ENCODE measurements at regions not wholly inside any gene's neighbourhood (a gene's known extent, or its start where the extent isn't known, plus 50 kb on each side); places are given as distances from the start of the nearest gene placed in this dataset.

DNA sequence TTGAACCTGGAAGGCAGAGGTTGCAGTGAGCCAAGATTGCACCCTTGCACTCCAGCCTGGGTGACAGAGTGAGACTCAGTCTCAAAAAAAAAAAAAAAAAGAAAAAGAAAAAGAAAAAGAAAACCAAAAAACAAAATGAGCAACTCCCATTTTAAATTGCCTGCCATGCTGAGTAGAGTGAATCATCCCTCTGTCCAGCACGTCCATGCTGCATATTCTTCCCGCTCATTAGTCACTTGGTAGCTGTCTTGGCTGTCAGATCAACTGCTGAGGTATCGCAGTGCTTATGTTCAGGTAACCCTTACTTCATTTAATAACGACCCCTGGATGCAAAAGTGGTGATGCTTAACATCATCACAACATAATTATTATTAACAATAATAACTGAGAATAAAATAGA, 60.7 kb upstream of the SMOX start:
- TF ChIP-seq REST (tag by site-specific recombination; IDR thresholded peaks at IDR 0.05) (peak; percentile 80), YY2 (tag by site-specific recombination; IDR thresholded peaks at IDR 0.05) (no peak), ZNF510 (tag by site-specific recombination; IDR thresholded peaks at IDR 0.05; ENCODE audit: insufficient replicate concordance) (no peak), ZNF629 (tag by site-specific recombination; IDR thresholded peaks at IDR 0.05) (no peak), ZBTB26 (tag by site-specific recombination; optimal IDR thresholded peaks at IDR 0.05) (no peak)
- TF ChIP-seq, protein P1, sequence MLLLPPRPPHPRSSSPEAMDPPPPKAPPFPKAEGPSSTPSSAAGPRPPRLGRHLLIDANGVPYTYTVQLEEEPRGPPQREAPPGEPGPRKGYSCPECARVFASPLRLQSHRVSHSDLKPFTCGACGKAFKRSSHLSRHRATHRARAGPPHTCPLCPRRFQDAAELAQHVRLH (tag by site-specific recombination; IDR thresholded peaks at IDR 0.05), result no peak
- TF ChIP-seq, protein P2, sequence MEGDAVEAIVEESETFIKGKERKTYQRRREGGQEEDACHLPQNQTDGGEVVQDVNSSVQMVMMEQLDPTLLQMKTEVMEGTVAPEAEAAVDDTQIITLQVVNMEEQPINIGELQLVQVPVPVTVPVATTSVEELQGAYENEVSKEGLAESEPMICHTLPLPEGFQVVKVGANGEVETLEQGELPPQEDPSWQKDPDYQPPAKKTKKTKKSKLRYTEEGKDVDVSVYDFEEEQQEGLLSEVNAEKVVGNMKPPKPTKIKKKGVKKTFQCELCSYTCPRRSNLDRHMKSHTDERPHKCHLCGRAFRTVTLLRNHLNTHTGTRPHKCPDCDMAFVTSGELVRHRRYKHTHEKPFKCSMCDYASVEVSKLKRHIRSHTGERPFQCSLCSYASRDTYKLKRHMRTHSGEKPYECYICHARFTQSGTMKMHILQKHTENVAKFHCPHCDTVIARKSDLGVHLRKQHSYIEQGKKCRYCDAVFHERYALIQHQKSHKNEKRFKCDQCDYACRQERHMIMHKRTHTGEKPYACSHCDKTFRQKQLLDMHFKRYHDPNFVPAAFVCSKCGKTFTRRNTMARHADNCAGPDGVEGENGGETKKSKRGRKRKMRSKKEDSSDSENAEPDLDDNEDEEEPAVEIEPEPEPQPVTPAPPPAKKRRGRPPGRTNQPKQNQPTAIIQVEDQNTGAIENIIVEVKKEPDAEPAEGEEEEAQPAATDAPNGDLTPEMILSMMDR (tag by site-specific recombination; IDR thresholded peaks at IDR 0.05), result no peak
- TF ChIP-seq, protein P3, sequence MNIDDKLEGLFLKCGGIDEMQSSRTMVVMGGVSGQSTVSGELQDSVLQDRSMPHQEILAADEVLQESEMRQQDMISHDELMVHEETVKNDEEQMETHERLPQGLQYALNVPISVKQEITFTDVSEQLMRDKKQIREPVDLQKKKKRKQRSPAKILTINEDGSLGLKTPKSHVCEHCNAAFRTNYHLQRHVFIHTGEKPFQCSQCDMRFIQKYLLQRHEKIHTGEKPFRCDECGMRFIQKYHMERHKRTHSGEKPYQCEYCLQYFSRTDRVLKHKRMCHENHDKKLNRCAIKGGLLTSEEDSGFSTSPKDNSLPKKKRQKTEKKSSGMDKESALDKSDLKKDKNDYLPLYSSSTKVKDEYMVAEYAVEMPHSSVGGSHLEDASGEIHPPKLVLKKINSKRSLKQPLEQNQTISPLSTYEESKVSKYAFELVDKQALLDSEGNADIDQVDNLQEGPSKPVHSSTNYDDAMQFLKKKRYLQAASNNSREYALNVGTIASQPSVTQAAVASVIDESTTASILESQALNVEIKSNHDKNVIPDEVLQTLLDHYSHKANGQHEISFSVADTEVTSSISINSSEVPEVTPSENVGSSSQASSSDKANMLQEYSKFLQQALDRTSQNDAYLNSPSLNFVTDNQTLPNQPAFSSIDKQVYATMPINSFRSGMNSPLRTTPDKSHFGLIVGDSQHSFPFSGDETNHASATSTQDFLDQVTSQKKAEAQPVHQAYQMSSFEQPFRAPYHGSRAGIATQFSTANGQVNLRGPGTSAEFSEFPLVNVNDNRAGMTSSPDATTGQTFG (tag by site-specific recombination; IDR thresholded peaks at IDR 0.05; ENCODE audit: borderline replicate concordance), result no peak
- TF ChIP-seq, protein P4, sequence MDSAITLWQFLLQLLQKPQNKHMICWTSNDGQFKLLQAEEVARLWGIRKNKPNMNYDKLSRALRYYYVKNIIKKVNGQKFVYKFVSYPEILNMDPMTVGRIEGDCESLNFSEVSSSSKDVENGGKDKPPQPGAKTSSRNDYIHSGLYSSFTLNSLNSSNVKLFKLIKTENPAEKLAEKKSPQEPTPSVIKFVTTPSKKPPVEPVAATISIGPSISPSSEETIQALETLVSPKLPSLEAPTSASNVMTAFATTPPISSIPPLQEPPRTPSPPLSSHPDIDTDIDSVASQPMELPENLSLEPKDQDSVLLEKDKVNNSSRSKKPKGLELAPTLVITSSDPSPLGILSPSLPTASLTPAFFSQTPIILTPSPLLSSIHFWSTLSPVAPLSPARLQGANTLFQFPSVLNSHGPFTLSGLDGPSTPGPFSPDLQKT (IDR thresholded peaks at IDR 0.05; ENCODE audit: borderline replicate concordance, low read depth, low read length), result no peak
- TF ChIP-seq, protein P5, sequence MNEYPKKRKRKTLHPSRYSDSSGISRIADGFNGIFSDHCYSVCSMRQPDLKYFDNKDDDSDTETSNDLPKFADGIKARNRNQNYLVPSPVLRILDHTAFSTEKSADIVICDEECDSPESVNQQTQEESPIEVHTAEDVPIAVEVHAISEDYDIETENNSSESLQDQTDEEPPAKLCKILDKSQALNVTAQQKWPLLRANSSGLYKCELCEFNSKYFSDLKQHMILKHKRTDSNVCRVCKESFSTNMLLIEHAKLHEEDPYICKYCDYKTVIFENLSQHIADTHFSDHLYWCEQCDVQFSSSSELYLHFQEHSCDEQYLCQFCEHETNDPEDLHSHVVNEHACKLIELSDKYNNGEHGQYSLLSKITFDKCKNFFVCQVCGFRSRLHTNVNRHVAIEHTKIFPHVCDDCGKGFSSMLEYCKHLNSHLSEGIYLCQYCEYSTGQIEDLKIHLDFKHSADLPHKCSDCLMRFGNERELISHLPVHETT (tag by site-specific recombination; IDR thresholded peaks at IDR 0.05), result no peak

Measured in HEK293 (cell line).